HCT116 (cell line): ENCODE measurements at regions not wholly inside any gene's neighbourhood (a gene's known extent, or its start where the extent isn't known, plus 50 kb on each side); places are given as distances from the start of the nearest gene placed in this dataset.
"Not testable (repeated sequence)": the region's sequence is repeated elsewhere in the genome, so short reads cannot be mapped to it uniquely, and the experiment has no call there.

Experiments
- ATAC-seq: fragments of 200-7000 bp; cut with Tn5 transposase; 2 replicates; pipeline ENCODE4 v1.9.1; 2020; ENCODE audit warnings: mild to moderate bottlenecking, moderate library complexity
- BruUV-seq: library from RNA; stranded (reverse); fragments of 400-500 nt; replicated peaks from 2 replicates; lab custom pipeline; 2021; lab: Mats Ljungman, UMichigan
- CTCF ChIA-PET: fragments of 300-600 bp; sonication (Branson Sonifier 250); formaldehyde crosslinking; loops from one replicate; lab custom pipeline; 2021; ENCODE audit warnings: antibody characterized with exemption; lab: Charles Lee
- POLR2A ChIA-PET: fragments of 300-600, 350-600 bp; sonication (Branson Sonifier 250); formaldehyde crosslinking; loops from one replicate; lab custom pipeline; 2021; ENCODE audit warnings: antibody characterized with exemption; lab: Charles Lee
- RAD21 ChIA-PET, 2 experiments: fragments of 300-600 bp; sonication (Branson Sonifier 250); formaldehyde crosslinking; loops; one replicate each; lab custom pipeline; 2023; ENCODE audit warnings: low total read pairs in 2 of 2; ENCODE audit not compliant: uncharacterized antibody in 2 of 2, unreplicated experiment in 2 of 2, low non-redundant PET in 1 of 2; lab: Charles Lee
- DNase-seq: peaks from one replicate; pipeline ENCODE4 v3.0.0-alpha.2; 2010; ENCODE audit warnings: low read depth, low spot score
- H2AFZ ChIP-seq: fragments of 200-600 bp; shearing (Covaris generic), sonication (generic); 2 replicates; pipeline ENCODE4 v1.6.1; 2017; ENCODE audit warnings: low read depth, mixed run types, mixed read lengths, antibody characterized with exemption, low read length; ENCODE audit not compliant: poor library complexity, severe bottlenecking
- H3K27ac ChIP-seq: 2 replicates; pipeline ENCODE4 v1.5.1; 2012; ENCODE audit warnings: low read depth, low read length
- H3K27me3 ChIP-seq: fragments of 200-600 bp; sonication (generic); 2 replicates; pipeline ENCODE4 v1.6.1; 2016; ENCODE audit warnings: mixed run types, low read length, mixed read lengths; ENCODE audit not compliant: insufficient read depth
- H3K36me3 ChIP-seq, 2 experiments: fragments of 200-500 bp in 1 of 2; fragments of 200-600 bp in 1 of 2; sonication (Bioruptor generic) in 1 of 2; sonication (generic) in 1 of 2; 2 replicates each; pipeline versions ENCODE4 v1.5.1 to v1.6.1; 2014 to 2016; ENCODE audit warnings: low read length in 2 of 2, inconsistent platforms in 1 of 2, mixed read lengths in 1 of 2, mixed run types in 1 of 2; ENCODE audit not compliant: insufficient read depth in 2 of 2, control insufficient read depth in 1 of 2
- H3K4me1 ChIP-seq, 2 experiments: fragments of 200-600 bp in 1 of 2; sonication (generic) in 1 of 2; 2 replicates each; pipeline versions ENCODE4 v1.5.1 to v1.6.1; 2012 to 2017; ENCODE audit warnings: low read length in 2 of 2, inconsistent platforms in 1 of 2, mild to moderate bottlenecking in 1 of 2, mixed read lengths in 1 of 2, mixed run types in 1 of 2, moderate library complexity in 1 of 2; ENCODE audit not compliant: insufficient read depth in 2 of 2, control insufficient read depth in 1 of 2
- H3K4me2 ChIP-seq: fragments of 200-600 bp; sonication (generic); 2 replicates; pipeline ENCODE4 v1.6.1; 2017; ENCODE audit warnings: mixed run types, low read length, mixed read lengths
- H3K4me3 ChIP-seq, 2 experiments: fragments of 200-600 bp in 1 of 2; sonication (generic) in 1 of 2; replicated peaks in 1 of 2; 2 replicates each; pipeline ENCODE4 v1.5.1; 2011 to 2016; ENCODE audit warnings: low read length in 2 of 2, control low read depth in 1 of 2, low read depth in 1 of 2, mild to moderate bottlenecking in 1 of 2, mixed read lengths in 1 of 2, mixed run types in 1 of 2
- H3K79me2 ChIP-seq: fragments of 200-600 bp; sonication (generic); 2 replicates; pipeline ENCODE4 v1.6.1; 2017; ENCODE audit warnings: mild to moderate bottlenecking, mixed run types, low read length, moderate library complexity, mixed read lengths; ENCODE audit not compliant: insufficient read depth
- H3K9ac ChIP-seq: fragments of 200-600 bp; sonication (generic); 2 replicates; pipeline ENCODE4 v1.6.1; 2016; ENCODE audit warnings: low read length, mixed read lengths
- H3K9me2 ChIP-seq: fragments of 200-600 bp; sonication (generic), shearing (Covaris generic); 2 replicates; pipeline ENCODE4 v1.6.1; 2017; ENCODE audit warnings: mixed run types, mild to moderate bottlenecking, moderate library complexity; ENCODE audit not compliant: insufficient read depth
- H3K9me3 ChIP-seq, 2 experiments: fragments of 200-500 bp in 1 of 2; fragments of 200-600 bp in 1 of 2; sonication (Bioruptor generic) in 1 of 2; sonication (generic) in 1 of 2; 2 replicates each; pipeline ENCODE4 v1.6.1; 2014 to 2017; ENCODE audit warnings: low read length in 2 of 2, mixed read lengths in 2 of 2, inconsistent platforms in 1 of 2, low read depth in 1 of 2, mild to moderate bottlenecking in 1 of 2, mixed run types in 1 of 2, moderate library complexity in 1 of 2; ENCODE audit not compliant: control insufficient read depth in 1 of 2, insufficient read depth in 1 of 2
- H4K20me1 ChIP-seq: fragments of 200-600 bp; sonication (generic), shearing (Covaris generic); 2 replicates; pipeline ENCODE4 v1.6.1; 2017; ENCODE audit warnings: mixed run types, mild to moderate bottlenecking, moderate library complexity; ENCODE audit not compliant: insufficient read depth
- CBX3 ChIP-seq: IDR thresholded peaks from 2 replicates; pipeline ENCODE4 v1.6.1; 2012; ENCODE audit warnings: low read depth
- CEBPB ChIP-seq: IDR thresholded peaks from 2 replicates; pipeline ENCODE4 v1.6.1; 2012; ENCODE audit warnings: low read depth
- EGR1 ChIP-seq: IDR thresholded peaks from 2 replicates; pipeline ENCODE4 v1.6.1; 2012; ENCODE audit warnings: low read depth
- ELF1 ChIP-seq: IDR thresholded peaks from 2 replicates; pipeline ENCODE4 v1.6.1; 2012; ENCODE audit warnings: low read depth, borderline replicate concordance
- POLR2A ChIP-seq: IDR thresholded peaks from 2 replicates; pipeline ENCODE4 v1.7.0; 2011; ENCODE audit warnings: borderline replicate concordance; ENCODE audit not compliant: insufficient read depth, insufficient read length; ENCODE audit errors: extremely low read depth
- POLR2AphosphoS5 ChIP-seq: IDR thresholded peaks from 2 replicates; pipeline ENCODE4 v1.6.1; 2011; ENCODE audit warnings: mild to moderate bottlenecking, low read depth, low read length, moderate library complexity
- SP1 ChIP-seq: IDR thresholded peaks from 2 replicates; pipeline ENCODE4 v1.6.1; 2012; ENCODE audit warnings: low read depth
- TCF7L2 ChIP-seq: IDR thresholded peaks from 2 replicates; pipeline ENCODE4 v1.7.0; 2011; ENCODE audit warnings: borderline replicate concordance, inconsistent platforms; ENCODE audit not compliant: insufficient read depth, insufficient read length; ENCODE audit errors: extremely low read depth
- YY1 ChIP-seq: IDR thresholded peaks from 2 replicates; pipeline ENCODE4 v1.6.1; 2011; ENCODE audit warnings: low read length, low read depth, moderate library complexity, mild to moderate bottlenecking; ENCODE audit not compliant: insufficient replicate concordance; ENCODE audit errors: extremely low read depth
- intact Hi-C: fragments of 100-400 bp; cut with micrococcal nuclease; formaldehyde crosslinking; loops from 2 replicates; pipeline ENCODE4 v1.10.0; 2022
- TF ChIP-seq, protein P1 (sequence below): IDR thresholded peaks from 2 replicates; pipeline ENCODE4 v1.6.1; 2012

DNA sequence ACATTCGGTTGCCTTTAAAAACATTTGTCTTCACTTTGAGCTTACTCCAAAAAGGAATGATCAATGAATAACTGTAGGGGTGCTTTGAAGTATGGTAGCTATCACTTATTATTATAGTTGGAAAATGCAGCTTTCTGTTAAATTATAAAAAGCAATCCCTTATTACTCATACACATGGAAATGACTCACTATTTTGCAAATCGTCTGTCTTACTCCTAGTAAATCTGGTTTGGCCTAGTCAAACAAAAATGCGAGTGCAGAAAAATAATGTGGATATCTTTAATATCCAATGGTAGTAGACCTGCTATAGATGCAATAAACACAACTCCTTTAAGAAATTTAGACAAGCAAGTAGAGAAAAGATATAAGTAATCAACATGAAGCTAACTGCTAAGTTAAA, 112.5 kb downstream of the ZIC1 start:
- Histone ChIP-seq H4K20me1 (no peaks in the 10 kb centered on the region), H3K36me3 (no peaks in the 10 kb centered on the region), H3K9me3 (no peaks in the 10 kb centered on the region)
- no peak for ATAC-seq
- ChIA-PET RAD21 (no interaction called here), POLR2A (no interaction called here)
- TF ChIP-seq YY1 = no peak
- TF ChIP-seq, protein P1, sequence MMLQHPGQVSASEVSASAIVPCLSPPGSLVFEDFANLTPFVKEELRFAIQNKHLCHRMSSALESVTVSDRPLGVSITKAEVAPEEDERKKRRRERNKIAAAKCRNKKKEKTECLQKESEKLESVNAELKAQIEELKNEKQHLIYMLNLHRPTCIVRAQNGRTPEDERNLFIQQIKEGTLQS = no peak
- TF ChIP-seq POLR2A = no peak
- no peak for TF ChIP-seq CBX3
- TF ChIP-seq ELF1 = no peak
- TF ChIP-seq SP1 = no peak
- TF ChIP-seq CEBPB = no peak
- no peak for TF ChIP-seq POLR2AphosphoS5
- no peak for TF ChIP-seq EGR1
- no peak for TF ChIP-seq TCF7L2
- TF ChIP-seq, all 23 proteins: peak for 0
- peak overlapping the region; percentile 60 for H2AFZ ChIP-seq
- H3K9ac ChIP-seq = no peak overlapping the region
- H3K27me3 ChIP-seq = no peaks in the 10 kb centered on the region
- H3K4me2 ChIP-seq = peak overlapping the region; percentile 13; the same call in 1 of the 2 replicates
- H3K9me2 ChIP-seq = 0 out of 2 replicates have a peak, but pooled peaks cover 3% of the 10 kb centered on the region
- H3K4me3 ChIP-seq = no peak overlapping the region
- BruUV-seq = no TSS peak
- H3K79me2 ChIP-seq = no peaks in the 10 kb centered on the region
- DNase-seq = no peak
- intact Hi-C loops = no loop called here
- peaks cover 0 to 5% of the 10 kb centered on the region in 2 experiments; a peak in 1 of 4 replicates for H3K4me1 ChIP-seq
- H3K27ac ChIP-seq = no peak overlapping the region
- CTCF ChIA-PET = no interaction called here

DNA sequence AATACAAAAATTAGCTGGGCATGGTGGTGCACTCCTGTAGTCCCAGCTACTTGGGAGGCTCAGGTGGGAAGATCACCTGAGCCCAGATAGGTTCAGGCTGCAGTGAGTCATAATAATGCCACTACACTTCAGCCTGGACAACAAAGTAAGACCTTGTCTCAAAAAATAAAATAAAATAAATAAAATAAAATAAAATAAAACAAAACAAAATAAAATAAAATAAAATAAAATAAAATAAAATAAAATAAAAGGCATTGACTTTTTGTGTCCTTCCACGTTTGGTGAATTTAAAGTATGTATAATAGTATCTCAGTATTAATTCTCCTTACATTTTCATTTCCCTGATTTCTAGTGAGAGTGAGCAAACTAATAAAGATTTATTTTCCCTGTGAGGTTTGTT, 113.6 kb downstream of the ZIC1 start:
- ATAC-seq, RAD21 ChIA-PET, CTCF ChIA-PET: not testable (repeated sequence)

More for the DNA sequence above, 113.6 kb downstream of the ZIC1 start:
- H3K9ac ChIP-seq, H3K79me2 ChIP-seq, H3K36me3 ChIP-seq, H3K4me2 ChIP-seq, H2AFZ ChIP-seq, H4K20me1 ChIP-seq, H3K9me3 ChIP-seq, H3K4me1 ChIP-seq, H3K27ac ChIP-seq, POLR2A ChIA-PET, DNase-seq, H3K27me3 ChIP-seq, H3K9me2 ChIP-seq, BruUV-seq, intact Hi-C loops, H3K4me3 ChIP-seq: not testable (repeated sequence)
